Activated CD8-positive, alpha-beta memory T cell treated with anti-CD3 and anti-CD28 coated beads for 36 hours (primary cell): ENCODE measurements at regions not wholly inside any gene's neighbourhood (a gene's known extent, or its start where the extent isn't known, plus 50 kb on each side); places are given as distances from the start of the nearest gene placed in this dataset.
"Not testable (repeated sequence)": the region's sequence is repeated elsewhere in the genome, so short reads cannot be mapped to it uniquely, and the experiment has no call there.

Source experiments
- CTCF ChIA-PET: fragments of 350-600 bp; sonication (Branson Sonifier 250); formaldehyde crosslinking; loops from one replicate; lab custom pipeline; 2021; ENCODE audit warnings: antibody characterized with exemption; lab: Charles Lee
- POLR2A ChIA-PET: fragments of 350-600 bp; sonication (Branson Sonifier 250); formaldehyde crosslinking; loops from one replicate; lab custom pipeline; 2021; ENCODE audit warnings: antibody characterized with exemption; lab: Charles Lee

GRCh38 chr9:78127279-78128225, 95.9 kb upstream of the GNAQ start:
- CTCF ChIA-PET, result no interaction called here

GRCh38 chr9:78123808-78124207, 92.2 kb upstream of the GNAQ start:
- ChIA-PET CTCF (no interaction called here), POLR2A (no interaction called here)

More at GRCh38 chr9:78127279-78128225, 95.9 kb upstream of the GNAQ start:
- POLR2A ChIA-PET, result no interaction called here

- ChIA-PET POLR2A (no interaction called here), CTCF (no interaction called here)
Observed at GRCh38 chr9:78122631-78123030, 91.0 kb upstream of the GNAQ start.

- POLR2A ChIA-PET, result no interaction called here
- CTCF ChIA-PET, result interaction anchor here (0.6 to 2.1 kb wide), 4 partner anchors 13 to 664 kb away, joined by 3 to 4 read pairs (median 4); no protein-coding TSS in a partner anchor
Observed at GRCh38 chr9:78121488-78121887, 89.9 kb upstream of the GNAQ start.

GRCh38 chr9:78118742-78119473, 87.3 kb upstream of the GNAQ start:
- CTCF ChIA-PET, result no interaction called here
- POLR2A ChIA-PET, result no interaction called here

- CTCF ChIA-PET, result interaction anchor here (0.6 to 1.5 kb wide), 2 partner anchors 80 to 164 kb away, joined by 4 to 7 read pairs; no protein-coding TSS in a partner anchor
Observed at GRCh38 chr9:78115073-78115472, 83.5 kb upstream of the GNAQ start.

GRCh38 chr9:78114581-78114980, 83.0 kb upstream of the GNAQ start:
- ChIA-PET CTCF (interaction anchor here (1.5 kb wide), 1 partner anchor 79 kb away, joined by 4 read pairs; no protein-coding TSS in a partner anchor), POLR2A (no interaction called here)

More at GRCh38 chr9:78115073-78115472, 83.5 kb upstream of the GNAQ start:
- POLR2A ChIA-PET, result no interaction called here

- ChIA-PET POLR2A (no interaction called here), CTCF (no interaction called here)
Observed at GRCh38 chr9:78112406-78112805, 80.8 kb upstream of the GNAQ start.

- POLR2A ChIA-PET, result no interaction called here
- CTCF ChIA-PET, result no interaction called here
Observed at GRCh38 chr9:78112004-78112403, 80.4 kb upstream of the GNAQ start.

GRCh38 chr9:78109075-78109474, 77.5 kb upstream of the GNAQ start:
- ChIA-PET CTCF (no interaction called here), POLR2A (no interaction called here)

GRCh38 chr9:78106586-78106985, 75.0 kb upstream of the GNAQ start:
- CTCF ChIA-PET, POLR2A ChIA-PET: not testable (repeated sequence)

GRCh38 chr9:78103971-78104433, 72.4 kb upstream of the GNAQ start:
- POLR2A ChIA-PET, result no interaction called here
- CTCF ChIA-PET, result no interaction called here

GRCh38 chr9:78101247-78101646, 69.6 kb upstream of the GNAQ start:
- POLR2A ChIA-PET, result no interaction called here
- CTCF ChIA-PET, result interaction anchor here (0.7 kb wide), 1 partner anchor 59 kb away, joined by 3 read pairs; no protein-coding TSS in a partner anchor

- CTCF ChIA-PET, result no interaction called here
- POLR2A ChIA-PET, result no interaction called here
Observed at GRCh38 chr9:78097541-78097940, 65.9 kb upstream of the GNAQ start.

- CTCF ChIA-PET, result no interaction called here
Observed at GRCh38 chr9:78091731-78092130, 60.1 kb upstream of the GNAQ start.

GRCh38 chr9:78089111-78089510, 57.5 kb upstream of the GNAQ start:
- ChIA-PET POLR2A (interaction anchor here (0.6 kb wide), 2 partner anchors 11 to 1186 kb away, joined by 3 read pairs; no protein-coding TSS in a partner anchor), CTCF (no interaction called here)

More at GRCh38 chr9:78091731-78092130, 60.1 kb upstream of the GNAQ start:
- POLR2A ChIA-PET, result no interaction called here

GRCh38 chr9:78088190-78088589, 56.6 kb upstream of the GNAQ start:
- POLR2A ChIA-PET, result not testable (repeated sequence)

More at GRCh38 chr9:78088190-78088589, 56.6 kb upstream of the GNAQ start:
- CTCF ChIA-PET, result not testable (repeated sequence)
